Stimulated activated CD8-positive, alpha-beta memory T cell treated with anti-CD3 and anti-CD28 coated beads, Interleukin-4, amount 100 ng/mL, for 24 hours (primary cell): ENCODE measurements at regions not wholly inside any gene's neighbourhood (a gene's known extent, or its start where the extent isn't known, plus 50 kb on each side); places are given as distances from the start of the nearest gene placed in this dataset.
"Not testable (repeated sequence)": the region's sequence is repeated elsewhere in the genome, so short reads cannot be mapped to it uniquely, and the experiment has no call there.

ENCODE experiments used
- DNase-seq: peaks from one replicate; pipeline ENCODE4 v3.0.0-alpha.2; 2020; ENCODE audit warnings: low read depth

- not testable (repeated sequence) for DNase-seq
Measured at GRCh38 chr11:33971530-33971929, 79.7 kb upstream of the LMO2 start.

GRCh38 chr11:33970984-33971466, 79.1 kb upstream of the LMO2 start:
- no peak for DNase-seq

- no peak for DNase-seq
Measured at GRCh38 chr11:33967451-33967850, 75.6 kb upstream of the LMO2 start.

GRCh38 chr11:33965032-33965431, 73.2 kb upstream of the LMO2 start:
- no peak for DNase-seq

GRCh38 chr11:33959855-33960400, 68.1 kb upstream of the LMO2 start:
- DNase-seq: no peak

GRCh38 chr11:33957304-33957917, 65.5 kb upstream of the LMO2 start:
- DNase-seq: no peak

GRCh38 chr11:33956611-33957010, 64.7 kb upstream of the LMO2 start:
- DNase-seq: no peak

- DNase-seq: no peak
Measured at GRCh38 chr11:33953289-33953688, 61.4 kb upstream of the LMO2 start.

- no peak for DNase-seq
Measured at GRCh38 chr11:33952805-33953204, 60.9 kb upstream of the LMO2 start.

- no peak for DNase-seq
Measured at GRCh38 chr11:33949252-33949913, 57.5 kb upstream of the LMO2 start.

- no peak for DNase-seq
Measured at GRCh38 chr11:33948494-33948893, 56.6 kb upstream of the LMO2 start.

- not testable (repeated sequence) for DNase-seq
Measured at GRCh38 chr11:33947918-33948317, 56.0 kb upstream of the LMO2 start.

- no peak for DNase-seq
Measured at GRCh38 chr11:33946930-33947329, 55.1 kb upstream of the LMO2 start.

GRCh38 chr11:33945481-33946268, 53.8 kb upstream of the LMO2 start:
- no peak for DNase-seq

- no peak for DNase-seq
Measured at GRCh38 chr11:33944693-33945424, 53.0 kb upstream of the LMO2 start.

- no peak for DNase-seq
Measured at GRCh38 chr11:33944345-33944692, 52.4 kb upstream of the LMO2 start.

GRCh38 chr11:33942954-33943353, 51.1 kb upstream of the LMO2 start:
- no peak for DNase-seq

GRCh38 chr11:33941637-33942160, 49.8 kb upstream of the LMO2 start:
- DNase-seq: no peak
